H9 (cell line): ENCODE measurements at regions not wholly inside any gene's neighbourhood (a gene's known extent, or its start where the extent isn't known, plus 50 kb on each side); places are given as distances from the start of the nearest gene placed in this dataset.

Experiments used
- DNase-seq: peaks from one replicate; pipeline ENCODE4 v3.0.0-alpha.2; 2017
- H2AFZ ChIP-seq: one replicate; pipeline ENCODE4 v1.6.1; 2013; ENCODE audit warnings: mild to moderate bottlenecking, low read length, control low read depth, moderate library complexity
- H2AK5ac ChIP-seq: 2 replicates; pipeline ENCODE4 v1.6.1; 2013; ENCODE audit warnings: low read length, control low read depth, mixed read lengths; ENCODE audit not compliant: insufficient read length
- H2BK120ac ChIP-seq: one replicate; pipeline ENCODE4 v1.6.1; 2013; ENCODE audit warnings: low read depth, mild to moderate bottlenecking, low read length, control low read depth, inconsistent platforms; ENCODE audit not compliant: poor library complexity, severe bottlenecking
- H2BK12ac ChIP-seq: 2 replicates; pipeline ENCODE4 v1.6.1; 2013; ENCODE audit warnings: low read length, control low read depth, mixed read lengths, low read depth; ENCODE audit not compliant: insufficient read length
- H2BK15ac ChIP-seq: 2 replicates; pipeline ENCODE4 v1.6.1; 2013; ENCODE audit warnings: low read depth, low read length, control low read depth
- H2BK20ac ChIP-seq: one replicate; pipeline ENCODE4 v1.6.1; 2013; ENCODE audit warnings: low read depth, mild to moderate bottlenecking, low read length, control low read depth, inconsistent platforms; ENCODE audit not compliant: poor library complexity, severe bottlenecking
- H2BK5ac ChIP-seq: 2 replicates; pipeline ENCODE4 v1.6.1; 2013; ENCODE audit warnings: low read length, control low read depth, mixed read lengths; ENCODE audit not compliant: insufficient read length
- H3K14ac ChIP-seq: 2 replicates; pipeline ENCODE4 v1.6.1; 2013; ENCODE audit warnings: low read length, control low read depth; ENCODE audit not compliant: insufficient read depth
- H3K18ac ChIP-seq: 2 replicates; pipeline ENCODE4 v1.6.1; 2013; ENCODE audit warnings: low read depth, mild to moderate bottlenecking, mixed read lengths, low read length, control low read depth; ENCODE audit not compliant: insufficient read length
- H3K23ac ChIP-seq: 2 replicates; pipeline ENCODE4 v1.6.1; 2013; ENCODE audit warnings: low read length, control low read depth, mixed read lengths, low read depth; ENCODE audit not compliant: insufficient read length
- H3K23me2 ChIP-seq: 2 replicates; pipeline ENCODE4 v1.6.1; 2013; ENCODE audit warnings: low read depth, mild to moderate bottlenecking, mixed read lengths, low read length, control low read depth; ENCODE audit not compliant: insufficient read length, poor library complexity, severe bottlenecking
- H3K27ac ChIP-seq: 2 replicates; pipeline ENCODE4 v1.5.1; 2013; ENCODE audit warnings: low read length, control low read depth, mixed read lengths, low read depth; ENCODE audit not compliant: insufficient read length
- H3K27me3 ChIP-seq: 2 replicates; pipeline ENCODE4 v1.6.1; 2013; ENCODE audit warnings: low read length, control low read depth, inconsistent platforms; ENCODE audit not compliant: insufficient read depth
- H3K4ac ChIP-seq: 2 replicates; pipeline ENCODE4 v1.6.1; 2013; ENCODE audit warnings: low read depth, mild to moderate bottlenecking, control low read depth, inconsistent platforms, low read length, moderate library complexity
- H3K4me1 ChIP-seq: 2 replicates; pipeline ENCODE4 v1.6.1; 2013; ENCODE audit warnings: low read length, control low read depth, inconsistent platforms; ENCODE audit not compliant: insufficient read depth
- H3K4me2 ChIP-seq: 2 replicates; pipeline ENCODE4 v1.6.1; 2013; ENCODE audit warnings: low read length, control low read depth, mixed read lengths; ENCODE audit not compliant: insufficient read length, insufficient read depth
- H3K56ac ChIP-seq: 2 replicates; pipeline ENCODE4 v1.6.1; 2013; ENCODE audit warnings: low read depth, mild to moderate bottlenecking, mixed read lengths, low read length, control low read depth; ENCODE audit not compliant: insufficient read length
- H3K79me1 ChIP-seq: 2 replicates; pipeline ENCODE4 v1.6.1; 2013; ENCODE audit warnings: low read depth, mild to moderate bottlenecking, moderate library complexity, low read length, control low read depth, inconsistent platforms; ENCODE audit not compliant: insufficient read depth, poor library complexity, severe bottlenecking
- H3K79me2 ChIP-seq: 2 replicates; pipeline ENCODE4 v1.6.1; 2013; ENCODE audit warnings: low read length, control low read depth, inconsistent platforms; ENCODE audit not compliant: insufficient read depth
- H3K9ac ChIP-seq: 2 replicates; pipeline ENCODE4 v1.6.1; 2013; ENCODE audit warnings: low read length, control low read depth, mixed read lengths; ENCODE audit not compliant: insufficient read length; ENCODE audit errors: extremely low read depth
- H3K9me3 ChIP-seq: one replicate; pipeline ENCODE4 v1.6.1; 2013; ENCODE audit warnings: low read depth, low read length, inconsistent platforms; ENCODE audit not compliant: control insufficient read depth
- H3T11ph ChIP-seq: one replicate; pipeline ENCODE4 v1.6.1; 2013; ENCODE audit warnings: mild to moderate bottlenecking, low read length, control low read depth, inconsistent platforms
- H4K20me1 ChIP-seq: one replicate; pipeline ENCODE4 v1.6.1; 2013; ENCODE audit not compliant: control insufficient read depth, insufficient read length, insufficient read depth
- H4K5ac ChIP-seq: 2 replicates; pipeline ENCODE4 v1.6.1; 2013; ENCODE audit warnings: low read depth, mild to moderate bottlenecking, mixed read lengths, low read length, control low read depth; ENCODE audit not compliant: insufficient read length
- H4K8ac ChIP-seq: replicated peaks from 2 replicates; pipeline ENCODE4 v1.6.1; 2013; ENCODE audit warnings: low read length, control low read depth, mixed read lengths, low read depth; ENCODE audit not compliant: insufficient read length
- H4K91ac ChIP-seq: 2 replicates; pipeline ENCODE4 v1.6.1; 2013; ENCODE audit warnings: low read depth, mild to moderate bottlenecking, moderate library complexity, mixed read lengths, low read length, control low read depth; ENCODE audit not compliant: insufficient read length
- H3K27ac Mint-ChIP-seq, 3 experiments: 2 replicates in 2 of 3; 3 replicates in 1 of 3; pipeline ENCODE4 v1.8.0; 2020 to 2021; ENCODE audit warnings: mixed read lengths in 3 of 3, mild to moderate bottlenecking in 1 of 3, moderate library complexity in 1 of 3
- H3K27me3 Mint-ChIP-seq: 2 replicates; pipeline ENCODE4 v1.8.0; 2021; ENCODE audit warnings: low read depth, mild to moderate bottlenecking, moderate library complexity, mixed read lengths
- H3K36me3 Mint-ChIP-seq, 3 experiments: 2 replicates in 2 of 3; 3 replicates in 1 of 3; pipeline ENCODE4 v1.8.0; 2020 to 2021; ENCODE audit warnings: low read depth in 3 of 3, mixed read lengths in 3 of 3; ENCODE audit not compliant: insufficient read depth in 1 of 3
- H3K4me1 Mint-ChIP-seq, 2 experiments: 2 replicates each; pipeline ENCODE4 v1.8.0; 2020; ENCODE audit warnings: mixed read lengths in 2 of 2
- H3K4me3 Mint-ChIP-seq, 2 experiments: 2 replicates in 1 of 2; 3 replicates in 1 of 2; pipeline ENCODE4 v1.8.0; 2020 to 2021; ENCODE audit warnings: mild to moderate bottlenecking in 2 of 2, mixed read lengths in 2 of 2, moderate library complexity in 1 of 2
- H3K9me3 Mint-ChIP-seq, 2 experiments: 2 replicates in 1 of 2; 3 replicates in 1 of 2; pipeline ENCODE4 v1.8.0; 2020; ENCODE audit warnings: mild to moderate bottlenecking in 2 of 2, mixed read lengths in 2 of 2, moderate library complexity in 1 of 2
- CTCF ChIP-seq: fragments of 200-600 bp; sonication (generic); conservative IDR thresholded peaks from 3 replicates; pipeline ENCODE4 v1.8.0; 2021; ENCODE audit warnings: antibody characterized with exemption, mild to moderate bottlenecking
- WGBS: extraction: QIAGEN DNeasy Blood & Tissue Kit; methylation state at CpG from one replicate; pipeline ENCODE4 v1.1.7; 2013; ENCODE audit warnings: missing lambda C conversion rate, low lambda C conversion rate, mixed read lengths; ENCODE audit not compliant: insufficient read length; ENCODE audit errors: extremely low coverage; 5-methylcytosine and 5-hydroxymethylcytosine counted together

- H3K79me1 ChIP-seq: no peaks in the 10 kb centered on the region
Observed at GRCh38 chr17:55564081-55564480, 52.8 kb upstream of the SMIM36 start.

More at GRCh38 chr17:55564081-55564480, 52.8 kb upstream of the SMIM36 start:
- TF ChIP-seq CTCF: no peak
- Histone ChIP-seq H2BK20ac (no peak overlapping the region), H3K4me1 (no peaks in the 10 kb centered on the region; the same call in 1 of the 2 replicates), H3K4me2 (no peak overlapping the region), H3K79me2 (no peaks in the 10 kb centered on the region), H2BK15ac (no peak overlapping the region), H3K27ac (no peak overlapping the region), H4K20me1 (no peaks in the 10 kb centered on the region), H2BK12ac (no peak overlapping the region), H3K18ac (no peak overlapping the region), H2AFZ (no peak overlapping the region), H3K9me3 (no peaks in the 10 kb centered on the region), H4K8ac (no peak overlapping the region), H2AK5ac (no peak overlapping the region), H3K4ac (no peak overlapping the region), H3K56ac (no peak overlapping the region), H3K9ac (no peak overlapping the region), H3K23me2 (no peaks in the 10 kb centered on the region), H2BK120ac (no peak overlapping the region), H3K23ac (no peak overlapping the region), H4K91ac (no peak overlapping the region), H4K5ac (no peak overlapping the region), H3K27me3 (no peaks in the 10 kb centered on the region), H3K14ac (no peak overlapping the region), H2BK5ac (no peak overlapping the region), H3T11ph (no peak overlapping the region)
- Mint-ChIP-seq H3K27ac (no peak overlapping the region), H3K9me3 (no peaks in the 10 kb centered on the region), H3K4me1 (peaks cover 27 to 32% of the 10 kb centered on the region in 2 experiments), H3K4me3 (no peak overlapping the region), H3K27me3 (peaks cover 2% of the 10 kb centered on the region; the same call in 1 of the 2 replicates), H3K36me3 (no peaks in the 10 kb centered on the region)
- no CpG with 5 or more reads among the region's 2 CpGs for WGBS
- no peak for DNase-seq
